Vagina (tissue), 2 donors: ENCODE measurements at regions not wholly inside any gene's neighbourhood (a gene's known extent, or its start where the extent isn't known, plus 50 kb on each side); places are given as distances from the start of the nearest gene placed in this dataset.

ENCODE experiments used
- POLR2AphosphoS5 ChIP-seq, 2 donors: sonication (generic); formaldehyde crosslinking; IDR thresholded peaks; one replicate each; pipeline ENCODE4 v1.9.0; 2017; ENCODE audit warnings: antibody characterized with exemption in 2 of 2, mild to moderate bottlenecking in 2 of 2, low read depth in 1 of 2; ENCODE audit not compliant: insufficient read depth in 1 of 2
- TF ChIP-seq, protein P1 (sequence below), 3 experiments: fragments of 450-650 bp in 2 of 3; fragments of 200-600 bp in 1 of 3; sonication (generic) in 1 of 3; IDR thresholded peaks; one replicate each; pipeline ENCODE4 v1.5.1; 2017 to 2019; ENCODE audit warnings: antibody characterized with exemption in 3 of 3, mild to moderate bottlenecking in 2 of 3, moderate library complexity in 2 of 3

DNA sequence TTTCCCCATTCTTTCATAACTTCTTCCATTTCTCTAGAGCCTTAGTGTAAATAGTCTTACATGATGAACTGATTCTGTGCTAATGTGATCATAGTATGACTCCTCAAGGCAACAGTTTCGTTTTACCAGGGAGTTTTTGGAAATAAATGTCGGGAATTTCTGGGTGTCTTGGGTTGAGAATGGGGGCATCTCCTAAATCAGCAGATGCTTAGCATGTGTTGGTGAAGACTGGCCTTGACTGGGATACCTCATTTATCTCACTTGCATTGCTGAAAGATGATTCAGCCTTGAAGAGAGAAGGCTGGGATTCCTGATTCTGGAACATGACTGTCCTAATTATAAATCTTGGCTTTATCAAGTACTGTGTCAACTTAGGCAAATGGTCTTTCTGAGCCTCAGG is 115.7 kb upstream of the C11orf87 start:
- TF ChIP-seq POLR2AphosphoS5 (IDR thresholded peaks at IDR 0.05; ENCODE audit: insufficient read depth in 1 of 2, low read depth in 1 of 2): no peak
- TF ChIP-seq, protein P1, sequence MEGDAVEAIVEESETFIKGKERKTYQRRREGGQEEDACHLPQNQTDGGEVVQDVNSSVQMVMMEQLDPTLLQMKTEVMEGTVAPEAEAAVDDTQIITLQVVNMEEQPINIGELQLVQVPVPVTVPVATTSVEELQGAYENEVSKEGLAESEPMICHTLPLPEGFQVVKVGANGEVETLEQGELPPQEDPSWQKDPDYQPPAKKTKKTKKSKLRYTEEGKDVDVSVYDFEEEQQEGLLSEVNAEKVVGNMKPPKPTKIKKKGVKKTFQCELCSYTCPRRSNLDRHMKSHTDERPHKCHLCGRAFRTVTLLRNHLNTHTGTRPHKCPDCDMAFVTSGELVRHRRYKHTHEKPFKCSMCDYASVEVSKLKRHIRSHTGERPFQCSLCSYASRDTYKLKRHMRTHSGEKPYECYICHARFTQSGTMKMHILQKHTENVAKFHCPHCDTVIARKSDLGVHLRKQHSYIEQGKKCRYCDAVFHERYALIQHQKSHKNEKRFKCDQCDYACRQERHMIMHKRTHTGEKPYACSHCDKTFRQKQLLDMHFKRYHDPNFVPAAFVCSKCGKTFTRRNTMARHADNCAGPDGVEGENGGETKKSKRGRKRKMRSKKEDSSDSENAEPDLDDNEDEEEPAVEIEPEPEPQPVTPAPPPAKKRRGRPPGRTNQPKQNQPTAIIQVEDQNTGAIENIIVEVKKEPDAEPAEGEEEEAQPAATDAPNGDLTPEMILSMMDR (IDR thresholded peaks at IDR 0.05): no peak
